Keratinocyte (primary cell): ENCODE measurements at regions not wholly inside any gene's neighbourhood (a gene's known extent, or its start where the extent isn't known, plus 50 kb on each side); places are given as distances from the start of the nearest gene placed in this dataset.

Experiments
- DNase-seq: peaks from one replicate; pipeline ENCODE4 v3.0.0-alpha.2; 2011; ENCODE audit warnings: low read depth, missing footprints, low spot score
- FAIRE-seq: peaks from 2 replicates; lab custom pipeline; 2011; peaks lifted over from hg19 to GRCh38; lab: Jason Lieb, UNC
- H2AFZ ChIP-seq: 2 replicates; pipeline ENCODE4 v1.6.0; 2012; ENCODE audit warnings: low read length, control low read depth, inconsistent platforms; ENCODE audit not compliant: control insufficient read depth
- H3K27ac ChIP-seq: 2 replicates; pipeline ENCODE4 v1.5.1; 2011; ENCODE audit warnings: low read length; ENCODE audit not compliant: control insufficient read depth, insufficient read depth
- H3K27me3 ChIP-seq: 3 replicates; pipeline ENCODE4 v1.6.0; 2011; ENCODE audit warnings: low read length; ENCODE audit not compliant: control insufficient read depth, insufficient read depth; ENCODE audit errors: extremely low read depth
- H3K36me3 ChIP-seq, 2 experiments: 2 replicates in 1 of 2; 3 replicates in 1 of 2; pipeline ENCODE4 v1.5.1; 2011; ENCODE audit warnings: low read length in 2 of 2, mild to moderate bottlenecking in 1 of 2; ENCODE audit not compliant: control insufficient read depth in 2 of 2, insufficient read depth in 2 of 2; ENCODE audit errors: extremely low read depth in 1 of 2
- H3K4me1 ChIP-seq: 3 replicates; pipeline ENCODE4 v1.5.1; 2011; ENCODE audit warnings: low read length; ENCODE audit not compliant: control insufficient read depth, insufficient read depth; ENCODE audit errors: extremely low read depth
- H3K4me2 ChIP-seq: 3 replicates; pipeline ENCODE4 v1.6.0; 2011; ENCODE audit warnings: low read depth, low read length; ENCODE audit not compliant: control insufficient read depth, insufficient read depth; ENCODE audit errors: extremely low read depth
- H3K4me3 ChIP-seq, 3 experiments: fragments of 200-600 bp in 1 of 3; sonication (generic) in 1 of 3; 2 replicates in 2 of 3; 3 replicates in 1 of 3; pipeline ENCODE4 v1.5.1; 2011 to 2016; ENCODE audit warnings: low read length in 3 of 3, mild to moderate bottlenecking in 3 of 3, control low read depth in 2 of 3, inconsistent platforms in 1 of 3, low read depth in 1 of 3, mixed read lengths in 1 of 3, mixed run types in 1 of 3, moderate library complexity in 1 of 3; ENCODE audit not compliant: control insufficient read depth in 2 of 3, insufficient read depth in 2 of 3; ENCODE audit errors: extremely low read depth in 1 of 3
- H3K79me2 ChIP-seq: 2 replicates; pipeline ENCODE4 v1.6.0; 2012; ENCODE audit warnings: low read length; ENCODE audit not compliant: control insufficient read depth, insufficient read depth
- H3K9ac ChIP-seq: 3 replicates; pipeline ENCODE4 v1.6.0; 2011; ENCODE audit warnings: low read length; ENCODE audit not compliant: control insufficient read depth, insufficient read depth; ENCODE audit errors: extremely low read depth
- H3K9me1 ChIP-seq: 3 replicates; pipeline ENCODE4 v1.6.0; 2011; ENCODE audit warnings: low read length; ENCODE audit not compliant: control insufficient read depth, insufficient read depth; ENCODE audit errors: extremely low read depth
- H3K9me3 ChIP-seq: 2 replicates; pipeline ENCODE4 v1.5.1; 2012; ENCODE audit warnings: low read depth, low read length; ENCODE audit not compliant: control insufficient read depth
- H4K20me1 ChIP-seq: 3 replicates; pipeline ENCODE4 v1.6.0; 2011; ENCODE audit warnings: low read length; ENCODE audit not compliant: control insufficient read depth, insufficient read depth; ENCODE audit errors: extremely low read depth
- CTCF ChIP-seq, 3 experiments: IDR thresholded peaks in 1 of 3; conservative IDR thresholded peaks in 1 of 3; optimal IDR thresholded peaks in 1 of 3; 2 replicates in 2 of 3; 3 replicates in 1 of 3; pipeline versions ENCODE3 to v1.5.1; 2011; ENCODE audit warnings: low read length in 3 of 3, mild to moderate bottlenecking in 3 of 3, moderate library complexity in 2 of 3, control low read depth in 1 of 3, inconsistent platforms in 1 of 3; ENCODE audit not compliant: insufficient read depth in 2 of 3; ENCODE audit errors: extremely low read depth in 1 of 3
- EZH2 ChIP-seq: IDR thresholded peaks from one replicate; pipeline ENCODE4 v1.6.1; 2012; ENCODE audit warnings: inconsistent platforms, mild to moderate bottlenecking, low read length, moderate library complexity
- dilution Hi-C: fragments of 300-500 bp; cut with MboI; formaldehyde crosslinking; loops from one replicate; pipeline ENCODE4 v1.7.0; 2020; ENCODE audit warnings: low sequenced_read_pairs; ENCODE audit not compliant: extremely low pct_ligation_motif_present

GRCh38 chr21:35568643-35569042 is 491.7 kb downstream of the SETD4 start:
- H3K9me3 ChIP-seq = no peaks in the 10 kb centered on the region
- no peak overlapping the region for H3K9ac ChIP-seq
- TF ChIP-seq CTCF (optimal IDR thresholded peaks at IDR 0.05 in 1 of 3, IDR thresholded peaks at IDR 0.05 in 1 of 3, conservative IDR thresholded peaks at IDR 0.05 in 1 of 3; ENCODE audit: extremely low read depth in 1 of 3, insufficient read depth in 2 of 3, low read length in 3 of 3) (no peak), EZH2 (no peak)
- H3K4me2 ChIP-seq = no peak overlapping the region
- H3K4me3 ChIP-seq = no peak overlapping the region
- no peaks in the 10 kb centered on the region for H3K79me2 ChIP-seq
- H4K20me1 ChIP-seq = no peaks in the 10 kb centered on the region
- H3K27me3 ChIP-seq = peaks cover 6% of the 10 kb centered on the region
- H3K36me3 ChIP-seq = no peaks in the 10 kb centered on the region
- no peaks in the 10 kb centered on the region for H3K4me1 ChIP-seq
- H2AFZ ChIP-seq = no peak overlapping the region
- no peak overlapping the region for H3K27ac ChIP-seq
- no peaks in the 10 kb centered on the region for H3K9me1 ChIP-seq
- FAIRE-seq (no peak), DNase-seq (no peak)
- dilution Hi-C loops = no loop called here

- no peak for TF ChIP-seq EZH2
- no peak for TF ChIP-seq CTCF (optimal IDR thresholded peaks at IDR 0.05 in 1 of 3, IDR thresholded peaks at IDR 0.05 in 1 of 3, conservative IDR thresholded peaks at IDR 0.05 in 1 of 3; ENCODE audit: extremely low read depth in 1 of 3, insufficient read depth in 2 of 3, low read length in 3 of 3)
- Histone ChIP-seq H3K9me3 (no peaks in the 10 kb centered on the region), H2AFZ (no peak overlapping the region), H4K20me1 (no peaks in the 10 kb centered on the region), H3K79me2 (no peaks in the 10 kb centered on the region), H3K27ac (no peak overlapping the region), H3K9me1 (no peaks in the 10 kb centered on the region), H3K36me3 (no peaks in the 10 kb centered on the region), H3K27me3 (peaks cover 6% of the 10 kb centered on the region), H3K4me3 (no peak overlapping the region), H3K9ac (no peak overlapping the region), H3K4me1 (no peaks in the 10 kb centered on the region), H3K4me2 (no peak overlapping the region)
- dilution Hi-C loops = no loop called here
- no peak for DNase-seq
- FAIRE-seq = no peak
Observed at GRCh38 chr21:35566874-35567273, 493.5 kb downstream of the SETD4 start.
